Panc1 (cell line): ENCODE measurements at regions not wholly inside any gene's neighbourhood (a gene's known extent, or its start where the extent isn't known, plus 50 kb on each side); places are given as distances from the start of the nearest gene placed in this dataset.

Experiments
- POLR2AphosphoS5 ChIP-seq: IDR thresholded peaks from 2 replicates; pipeline ENCODE4 v1.6.1; 2012; ENCODE audit warnings: mild to moderate bottlenecking, low read depth, low read length, moderate library complexity
- TCF7L2 ChIP-seq: IDR thresholded peaks from 2 replicates; pipeline ENCODE4 v1.6.1; 2011; ENCODE audit warnings: mild to moderate bottlenecking, low read depth, low read length, inconsistent platforms

DNA sequence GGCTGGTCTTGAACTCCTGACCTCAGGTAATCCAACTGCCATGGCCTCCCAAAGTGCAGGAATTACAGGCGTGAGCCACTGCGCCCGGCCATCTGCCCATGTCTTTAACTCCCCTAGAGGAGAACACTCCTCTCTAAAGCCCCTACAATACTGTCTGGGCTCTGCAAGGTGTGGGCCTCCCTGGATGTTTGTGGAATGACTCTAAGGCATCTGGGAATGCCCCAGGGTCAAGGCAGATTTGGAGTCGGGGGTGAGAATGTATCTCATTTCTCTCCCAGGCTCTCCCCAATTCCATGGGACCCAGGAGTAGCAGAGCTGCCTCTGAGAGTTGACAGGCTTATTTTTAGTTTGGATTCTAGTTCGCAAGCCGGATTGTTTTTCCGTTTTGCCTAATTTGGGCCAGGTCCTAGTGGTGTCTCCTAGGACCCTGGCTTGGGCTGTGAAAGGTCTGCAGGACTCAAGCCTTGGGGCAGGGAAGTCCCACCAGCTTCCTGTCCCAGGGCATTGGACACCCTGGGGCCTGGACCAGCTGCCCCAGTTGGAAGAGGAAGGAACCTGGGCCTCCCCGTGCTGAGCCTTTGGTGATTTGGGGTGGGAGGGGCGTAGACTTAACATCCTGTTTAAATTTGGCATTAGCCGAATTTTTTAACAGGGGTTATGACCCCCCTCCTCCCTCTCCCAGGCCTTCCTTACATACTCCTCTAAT lies 53.5 kb downstream of the MAGEF1 start:
- TF ChIP-seq TCF7L2, result no peak
- TF ChIP-seq POLR2AphosphoS5, result no peak
